ENCODE measurements at regions not wholly inside any gene's neighbourhood (a gene's known extent, or its start where the extent isn't known, plus 50 kb on each side); places are given as distances from the start of the nearest gene placed in this dataset.

DNA sequence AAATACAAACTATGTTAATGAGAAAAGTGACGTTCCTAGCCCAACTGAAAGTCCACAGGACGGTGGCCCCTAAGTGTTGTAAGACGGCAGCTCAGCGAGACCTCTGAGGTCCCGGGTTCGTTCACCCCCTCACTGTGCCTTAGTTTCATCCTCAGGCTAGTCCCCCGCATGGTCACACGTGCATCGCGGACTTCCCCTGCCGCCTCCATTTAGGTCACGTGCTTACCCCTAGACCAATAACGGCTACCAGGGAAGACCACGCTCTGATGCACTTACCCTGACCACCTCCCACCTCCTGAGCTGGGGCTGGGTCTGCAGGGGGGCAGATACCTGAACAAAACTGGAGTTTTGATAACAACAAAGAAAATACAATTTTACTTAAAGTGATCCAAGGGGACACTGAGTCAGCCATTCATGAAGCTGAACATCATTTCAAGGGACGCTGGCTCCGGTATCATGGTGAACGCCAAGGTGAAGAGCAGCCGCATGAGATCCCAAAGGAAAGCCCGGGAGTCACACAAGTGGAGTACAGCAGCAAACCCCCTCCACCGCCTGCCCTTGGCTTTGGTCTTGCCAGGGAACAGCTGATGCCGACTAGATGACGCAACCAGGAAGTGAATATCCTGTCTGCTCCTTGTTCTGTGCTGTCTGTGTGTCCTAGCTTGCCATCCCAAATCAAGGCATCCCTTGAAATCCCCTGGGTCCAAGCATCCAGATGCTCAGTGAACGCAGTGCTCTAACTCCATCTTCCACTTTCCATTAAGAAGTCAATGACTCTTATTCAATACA is 274.1 kb downstream of the PCNX1 start:
- TF ChIP-seq FOS (IDR thresholded peaks at IDR 0.05; ENCODE audit: low read depth, low read length), result no peak
- TF ChIP-seq RAD21 (IDR thresholded peaks at IDR 0.05; ENCODE audit: low read length), result no peak
- no peak for TF ChIP-seq CTCF (conservative IDR thresholded peaks at IDR 0.05; ENCODE audit: low read depth, low read length)
- TF ChIP-seq POLR2A (IDR thresholded peaks at IDR 0.05; ENCODE audit: low read depth, low read length), result no peak
- no peak for TF ChIP-seq RCOR1 (IDR thresholded peaks at IDR 0.05; ENCODE audit: insufficient replicate concordance, low read length)
- TF ChIP-seq NFE2L2 (IDR thresholded peaks at IDR 0.05; ENCODE audit: low read depth, low read length), result no peak
- no peak for TF ChIP-seq RFX5 (IDR thresholded peaks at IDR 0.05; ENCODE audit: low read depth, low read length)
- no peak for TF ChIP-seq SMC3 (IDR thresholded peaks at IDR 0.05; ENCODE audit: low read depth, low read length)
- TF ChIP-seq, protein P1, sequence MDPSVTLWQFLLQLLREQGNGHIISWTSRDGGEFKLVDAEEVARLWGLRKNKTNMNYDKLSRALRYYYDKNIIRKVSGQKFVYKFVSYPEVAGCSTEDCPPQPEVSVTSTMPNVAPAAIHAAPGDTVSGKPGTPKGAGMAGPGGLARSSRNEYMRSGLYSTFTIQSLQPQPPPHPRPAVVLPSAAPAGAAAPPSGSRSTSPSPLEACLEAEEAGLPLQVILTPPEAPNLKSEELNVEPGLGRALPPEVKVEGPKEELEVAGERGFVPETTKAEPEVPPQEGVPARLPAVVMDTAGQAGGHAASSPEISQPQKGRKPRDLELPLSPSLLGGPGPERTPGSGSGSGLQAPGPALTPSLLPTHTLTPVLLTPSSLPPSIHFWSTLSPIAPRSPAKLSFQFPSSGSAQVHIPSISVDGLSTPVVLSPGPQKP (IDR thresholded peaks at IDR 0.05; ENCODE audit: borderline replicate concordance, low read depth, low read length), result no peak
- no peak for TF ChIP-seq CHD1 (IDR thresholded peaks at IDR 0.05; ENCODE audit: low read depth, low read length)
- no peak for TF ChIP-seq USF2 (IDR thresholded peaks at IDR 0.05; ENCODE audit: low read depth, low read length)
